IMR-90 (cell line): ENCODE measurements at regions not wholly inside any gene's neighbourhood (a gene's known extent, or its start where the extent isn't known, plus 50 kb on each side); places are given as distances from the start of the nearest gene placed in this dataset.

Experiments
- ATAC-seq: fragments of 200-7000 bp; cut with Tn5 transposase; 2 replicates; pipeline ENCODE4 v1.9.1; 2020; ENCODE audit warnings: low read depth, mild to moderate bottlenecking, moderate library complexity
- BruUV-seq: library from RNA; stranded (reverse); fragments of 400-500 nt; replicated peaks from 2 replicates; lab custom pipeline; 2021; lab: Mats Ljungman, UMichigan
- CTCF ChIA-PET: fragments of 300-600 bp; formaldehyde crosslinking; extraction: SDS; loops from one replicate; lab custom pipeline; 2021; ENCODE audit warnings: antibody characterized with exemption; lab: Yijun Ruan, JAX
- POLR2A ChIA-PET: fragments of 300-600 bp; sonication (Branson Sonifier 250); formaldehyde crosslinking; loops from one replicate; lab custom pipeline; 2022; ENCODE audit warnings: antibody characterized with exemption; ENCODE audit not compliant: unreplicated experiment; lab: Charles Lee
- DNase-seq: peaks from one replicate; pipeline ENCODE4 v3.0.0; 2013
- H2AFZ ChIP-seq: replicated peaks from 2 replicates; pipeline ENCODE3; 2013; ENCODE audit warnings: low read length, mild to moderate bottlenecking; ENCODE audit not compliant: poor library complexity
- H2AK5ac ChIP-seq: 2 replicates; pipeline ENCODE4 v1.6.1; 2013; ENCODE audit warnings: low read depth, low read length, inconsistent platforms
- H2AK9ac ChIP-seq: replicated peaks from 2 replicates; pipeline ENCODE3; 2013; ENCODE audit warnings: mild to moderate bottlenecking, low read depth, low read length, moderate library complexity; ENCODE audit not compliant: poor library complexity
- H2BK120ac ChIP-seq: 2 replicates; pipeline ENCODE4 v1.6.1; 2013; ENCODE audit warnings: low read depth, low read length, inconsistent platforms
- H2BK15ac ChIP-seq: 3 replicates; pipeline ENCODE4 v1.6.1; 2013; ENCODE audit warnings: low read depth, low read length, inconsistent platforms
- H2BK20ac ChIP-seq: 2 replicates; pipeline ENCODE4 v1.6.1; 2013; ENCODE audit warnings: low read depth, mild to moderate bottlenecking, inconsistent platforms, low read length, moderate library complexity
- H2BK5ac ChIP-seq: 2 replicates; pipeline ENCODE4 v1.6.1; 2013; ENCODE audit warnings: mild to moderate bottlenecking, low read depth, low read length, inconsistent platforms; ENCODE audit not compliant: poor library complexity, severe bottlenecking
- H3K14ac ChIP-seq: replicated peaks from 2 replicates; pipeline ENCODE4 v1.6.1; 2013; ENCODE audit warnings: low read depth, low read length, inconsistent platforms
- H3K18ac ChIP-seq: 2 replicates; pipeline ENCODE4 v1.6.1; 2013; ENCODE audit warnings: low read depth, low read length, control low read depth
- H3K23ac ChIP-seq: 2 replicates; pipeline ENCODE4 v1.6.1; 2013; ENCODE audit warnings: low read depth, low read length, inconsistent platforms
- H3K27ac ChIP-seq: 2 replicates; pipeline ENCODE4 v1.5.1; 2013; ENCODE audit warnings: mild to moderate bottlenecking, control low read depth, low read length; ENCODE audit not compliant: insufficient read depth
- H3K27me3 ChIP-seq: 2 replicates; pipeline ENCODE4 v1.6.1; 2013; ENCODE audit warnings: low read length; ENCODE audit not compliant: control insufficient read depth, insufficient read depth
- H3K36me3 ChIP-seq: 2 replicates; pipeline ENCODE4 v1.6.1; 2013; ENCODE audit warnings: low read length, mixed read lengths; ENCODE audit not compliant: control insufficient read depth, insufficient read depth
- H3K4ac ChIP-seq: 2 replicates; pipeline ENCODE4 v1.6.1; 2013; ENCODE audit warnings: low read depth, low read length, inconsistent platforms
- H3K4me1 ChIP-seq: 2 replicates; pipeline ENCODE4 v1.6.1; 2013; ENCODE audit warnings: low read length, mixed read lengths; ENCODE audit not compliant: control insufficient read depth, insufficient read depth
- H3K4me2 ChIP-seq: 2 replicates; pipeline ENCODE4 v1.6.1; 2013; ENCODE audit warnings: low read depth, mild to moderate bottlenecking, control low read depth, low read length, moderate library complexity
- H3K4me3 ChIP-seq: 2 replicates; pipeline ENCODE4 v1.5.1; 2013; ENCODE audit warnings: low read depth, mild to moderate bottlenecking, control low read depth, low read length, moderate library complexity; ENCODE audit not compliant: insufficient read depth
- H3K56ac ChIP-seq: 2 replicates; pipeline ENCODE4 v1.6.1; 2013; ENCODE audit warnings: low read length, inconsistent platforms; ENCODE audit not compliant: insufficient read depth; ENCODE audit errors: extremely low read depth
- H3K79me1 ChIP-seq, 2 experiments: 2 replicates each; pipeline ENCODE4 v1.6.1; 2013; ENCODE audit warnings: low read length in 2 of 2, inconsistent platforms in 1 of 2, low read depth in 1 of 2
- H3K9ac ChIP-seq: 2 replicates; pipeline ENCODE4 v1.6.1; 2013; ENCODE audit warnings: low read depth, low read length, control low read depth
- H3K9me1 ChIP-seq: 2 replicates; pipeline ENCODE4 v1.6.1; 2013; ENCODE audit warnings: low read length, inconsistent platforms; ENCODE audit not compliant: insufficient read depth
- H3K9me3 ChIP-seq: 2 replicates; pipeline ENCODE4 v1.6.1; 2013; ENCODE audit warnings: low read length; ENCODE audit not compliant: control insufficient read depth, insufficient read depth
- H4K20me1 ChIP-seq: 2 replicates; pipeline ENCODE4 v1.6.1; 2013; ENCODE audit warnings: low read length, inconsistent platforms; ENCODE audit not compliant: insufficient read depth
- H4K5ac ChIP-seq: 2 replicates; pipeline ENCODE4 v1.6.1; 2013; ENCODE audit warnings: mild to moderate bottlenecking, low read depth, low read length, control low read depth
- H4K8ac ChIP-seq, 2 experiments: 2 replicates each; pipeline ENCODE4 v1.6.1; 2013; ENCODE audit warnings: low read depth in 2 of 2, low read length in 2 of 2, control low read depth in 1 of 2, inconsistent platforms in 1 of 2
- H4K91ac ChIP-seq: 2 replicates; pipeline ENCODE4 v1.6.1; 2013; ENCODE audit warnings: low read depth, low read length, inconsistent platforms; ENCODE audit not compliant: insufficient read depth
- CEBPB ChIP-seq: IDR thresholded peaks from 2 replicates; pipeline ENCODE4 v1.6.1; 2012; ENCODE audit warnings: low read depth, low read length, improper control_type of control experiment
- MAFK ChIP-seq: IDR thresholded peaks from 2 replicates; pipeline ENCODE4 v1.6.1; 2012; ENCODE audit warnings: low read depth, low read length, improper control_type of control experiment
- WGBS, 2 experiments: methylation state at CpG; one replicate each; pipeline versions ENCODE4 v1.1.5 to v1.1.7; 2013; ENCODE audit warnings: missing lambda C conversion rate in 2 of 2; ENCODE audit not compliant: insufficient read length in 1 of 2; ENCODE audit errors: extremely low coverage in 2 of 2; 5-methylcytosine and 5-hydroxymethylcytosine counted together
- dilution Hi-C: fragments of 300-500 bp; cut with HindIII; formaldehyde crosslinking; loops from one replicate; pipeline ENCODE4 v1.14.3; 2018; ENCODE audit warnings: low sequenced_read_pairs; ENCODE audit not compliant: unreplicated experiment
- in situ Hi-C: fragments of 300-500 bp; cut with MboI; formaldehyde crosslinking; loops from 3 replicates; pipeline ENCODE4 v1.14.3; 2019; ENCODE audit warnings: low sequenced_read_pairs, inconsistent platforms, mixed read lengths
- intact Hi-C: fragments of 100-400 bp; cut with micrococcal nuclease; formaldehyde crosslinking; loops from 2 replicates; pipeline ENCODE4 v1.10.0; 2022

- Histone ChIP-seq H3K23ac (no peak overlapping the region), H3K9ac (no peak overlapping the region), H3K4me2 (no peak overlapping the region), H3K4ac (no peak overlapping the region), H3K9me3 (peaks cover 2% of the 10 kb centered on the region; the same call in 1 of the 2 replicates), H4K91ac (no peak overlapping the region), H3K27me3 (no peaks in the 10 kb centered on the region), H3K18ac (no peak overlapping the region), H3K36me3 (no peaks in the 10 kb centered on the region), H3K27ac (no peak overlapping the region), H4K20me1 (no peaks in the 10 kb centered on the region), H3K4me3 (no peak overlapping the region), H2BK120ac (no peak overlapping the region), H3K56ac (no peak overlapping the region), H2BK15ac (no peak overlapping the region), H4K5ac (no peak overlapping the region), H3K9me1 (no peaks in the 10 kb centered on the region), H3K79me1 (no peaks in the 10 kb centered on the region), H2AK5ac (no peak overlapping the region), H4K8ac (no peak overlapping the region), H2AK9ac (no peak overlapping the region), H3K14ac (no peak overlapping the region), H2AFZ (no peak overlapping the region), H2BK20ac (no peak overlapping the region), H2BK5ac (no peak overlapping the region), H3K4me1 (no peaks in the 10 kb centered on the region)
- no CpG with 5 or more reads among the region's 1 CpG for WGBS, 2 experiments
- ATAC-seq (no peak), DNase-seq (no peak)
- in situ Hi-C loops (no loop called here), dilution Hi-C loops (no loop called here), intact Hi-C loops (no loop called here)
- no TSS peak for BruUV-seq
- ChIA-PET POLR2A (no interaction called here), CTCF (no interaction called here)
- TF ChIP-seq MAFK (peak; percentile 33; the same call in 1 of the 2 replicates), CEBPB (no peak)
Measured at GRCh38 chr2:145423809-145424208, 903.9 kb upstream of the ZEB2 start.
